Endothelial cell of umbilical vein (primary cell): ENCODE measurements at regions not wholly inside any gene's neighbourhood (a gene's known extent, or its start where the extent isn't known, plus 50 kb on each side); places are given as distances from the start of the nearest gene placed in this dataset.

Experiments
- BruUV-seq: library from RNA; stranded (reverse); fragments of 400-500 nt; replicated peaks from 2 replicates; lab custom pipeline; 2021; lab: Mats Ljungman, UMichigan
- CTCF ChIA-PET: fragments of 300-600, 350-600 bp; sonication (Branson Sonifier 250); formaldehyde crosslinking; loops from one replicate; lab custom pipeline; 2021; ENCODE audit warnings: antibody characterized with exemption, inconsistent platforms; lab: Charles Lee
- POLR2A ChIA-PET: fragments of 300-600, 350-600 bp; sonication (Branson Sonifier 250); formaldehyde crosslinking; loops from one replicate; lab custom pipeline; 2021; ENCODE audit warnings: antibody characterized with exemption, inconsistent platforms; lab: Charles Lee
- DNase-seq: peaks from one replicate; pipeline ENCODE4 v3.0.0-alpha.2; 2011; ENCODE audit warnings: low read depth, low spot score
- FAIRE-seq: peaks from 2 replicates; lab custom pipeline; 2011; peaks lifted over from hg19 to GRCh38; lab: Jason Lieb, UNC
- H2AFZ ChIP-seq: 2 replicates; pipeline ENCODE4 v1.6.0; 2012; ENCODE audit warnings: low read depth, low read length, control low read depth, inconsistent platforms
- H3K27ac ChIP-seq: 2 replicates; pipeline ENCODE4 v1.5.1; 2011; ENCODE audit warnings: low read depth, mild to moderate bottlenecking, control low read depth, low read length, moderate library complexity; ENCODE audit not compliant: insufficient read depth
- H3K27me3 ChIP-seq, 2 experiments: 2 replicates each; pipeline versions ENCODE4 v1.6.0 to v1.6.1; 2011; ENCODE audit warnings: low read length in 2 of 2, mixed read lengths in 1 of 2; ENCODE audit not compliant: control insufficient read depth in 2 of 2, insufficient read depth in 2 of 2
- H3K36me3 ChIP-seq, 2 experiments: 2 replicates in 1 of 2; 3 replicates in 1 of 2; pipeline ENCODE4 v1.5.1; 2011; ENCODE audit warnings: low read length in 2 of 2, mild to moderate bottlenecking in 1 of 2, moderate library complexity in 1 of 2; ENCODE audit not compliant: control insufficient read depth in 2 of 2, insufficient read depth in 2 of 2; ENCODE audit errors: extremely low read depth in 1 of 2
- H3K4me1 ChIP-seq: 3 replicates; pipeline ENCODE4 v1.5.1; 2011; ENCODE audit warnings: mild to moderate bottlenecking, low read length; ENCODE audit not compliant: control insufficient read depth, insufficient read depth; ENCODE audit errors: extremely low read depth
- H3K4me2 ChIP-seq: 2 replicates; pipeline ENCODE4 v1.6.1; 2011; ENCODE audit warnings: low read length, control low read depth, mixed read lengths; ENCODE audit not compliant: insufficient read depth
- H3K4me3 ChIP-seq, 3 experiments: fragments of 200-600 bp in 1 of 3; sonication (generic), shearing (Covaris generic) in 1 of 3; replicated peaks in 1 of 3; 2 replicates each; pipeline ENCODE4 v1.5.1; 2011 to 2016; ENCODE audit warnings: control low read depth in 3 of 3, low read length in 3 of 3, mild to moderate bottlenecking in 2 of 3, inconsistent platforms in 1 of 3, low read depth in 1 of 3, moderate library complexity in 1 of 3; ENCODE audit not compliant: insufficient read depth in 1 of 3
- H3K79me2 ChIP-seq: 2 replicates; pipeline ENCODE4 v1.6.0; 2012; ENCODE audit warnings: low read length, inconsistent platforms; ENCODE audit not compliant: control insufficient read depth, insufficient read depth
- H3K9ac ChIP-seq: replicated peaks from 2 replicates; pipeline ENCODE3; 2011; ENCODE audit warnings: low read length, control low read depth; ENCODE audit not compliant: insufficient read depth; ENCODE audit errors: extremely low read depth
- H3K9me1 ChIP-seq: replicated peaks from 3 replicates; pipeline ENCODE4 v1.6.0; 2011; ENCODE audit warnings: mild to moderate bottlenecking, low read length; ENCODE audit not compliant: control insufficient read depth, insufficient read depth; ENCODE audit errors: extremely low read depth
- H3K9me3 ChIP-seq: replicated peaks from 2 replicates; pipeline ENCODE4 v1.5.1; 2012; ENCODE audit warnings: low read length, inconsistent platforms; ENCODE audit not compliant: control insufficient read depth, insufficient read depth
- H4K20me1 ChIP-seq: replicated peaks from 2 replicates; pipeline ENCODE3; 2011; ENCODE audit warnings: mild to moderate bottlenecking, low read length; ENCODE audit not compliant: control insufficient read depth, insufficient read depth; ENCODE audit errors: extremely low read depth
- EZH2 ChIP-seq: IDR thresholded peaks from 2 replicates; pipeline ENCODE4 v1.6.1; 2012; ENCODE audit warnings: borderline replicate concordance, low read depth, mild to moderate bottlenecking, moderate library complexity, low read length, inconsistent platforms; ENCODE audit not compliant: severe bottlenecking
- FOS ChIP-seq: IDR thresholded peaks from 2 replicates; pipeline ENCODE4 v1.6.1; 2011; ENCODE audit warnings: mild to moderate bottlenecking, low read length, moderate library complexity, borderline replicate concordance; ENCODE audit not compliant: insufficient read depth
- GATA2 ChIP-seq: IDR thresholded peaks from 2 replicates; pipeline ENCODE4 v1.7.0; 2011; ENCODE audit warnings: low read depth, mild to moderate bottlenecking, moderate library complexity, mixed read lengths, low read length; ENCODE audit not compliant: insufficient read length, insufficient read depth
- JUN ChIP-seq: IDR thresholded peaks from 2 replicates; pipeline ENCODE4 v1.6.1; 2011; ENCODE audit warnings: borderline replicate concordance, low read depth; ENCODE audit not compliant: insufficient read length, insufficient read depth
- MYC ChIP-seq: IDR thresholded peaks from one replicate; pipeline ENCODE4 v1.6.1; 2011; ENCODE audit warnings: mild to moderate bottlenecking, low read depth, low read length
- POLR2A ChIP-seq: IDR thresholded peaks from 2 replicates; pipeline ENCODE4 v1.6.1; 2012; ENCODE audit warnings: low read depth, mild to moderate bottlenecking, control low read depth, low read length
- POLR2AphosphoS5 ChIP-seq: IDR thresholded peaks from 2 replicates; pipeline ENCODE4 v1.6.1; 2012; ENCODE audit warnings: low read depth, mild to moderate bottlenecking, control low read depth, low read length, moderate library complexity; ENCODE audit not compliant: insufficient read depth
- dilution Hi-C: fragments of 300-500 bp; cut with MboI; formaldehyde crosslinking; loops from one replicate; pipeline ENCODE4 v1.15.0; 2019; ENCODE audit warnings: low sequenced_read_pairs; ENCODE audit not compliant: extremely low pct_ligation_motif_present
- intact Hi-C: fragments of 100-400 bp; cut with micrococcal nuclease; formaldehyde crosslinking; loops from one replicate; pipeline ENCODE4 v1.10.0; 2022
- TF ChIP-seq, protein P1 (sequence below), 2 donors: IDR thresholded peaks; 1 replicate in 1 of 2; 2 replicates in 1 of 2; pipeline ENCODE4 v1.5.1; 2011; ENCODE audit warnings: low read length in 2 of 2, mild to moderate bottlenecking in 2 of 2, moderate library complexity in 2 of 2, control low read depth in 1 of 2, inconsistent platforms in 1 of 2, low read depth in 1 of 2; ENCODE audit not compliant: insufficient read depth in 1 of 2; ENCODE audit errors: extremely low read depth in 1 of 2

DNA sequence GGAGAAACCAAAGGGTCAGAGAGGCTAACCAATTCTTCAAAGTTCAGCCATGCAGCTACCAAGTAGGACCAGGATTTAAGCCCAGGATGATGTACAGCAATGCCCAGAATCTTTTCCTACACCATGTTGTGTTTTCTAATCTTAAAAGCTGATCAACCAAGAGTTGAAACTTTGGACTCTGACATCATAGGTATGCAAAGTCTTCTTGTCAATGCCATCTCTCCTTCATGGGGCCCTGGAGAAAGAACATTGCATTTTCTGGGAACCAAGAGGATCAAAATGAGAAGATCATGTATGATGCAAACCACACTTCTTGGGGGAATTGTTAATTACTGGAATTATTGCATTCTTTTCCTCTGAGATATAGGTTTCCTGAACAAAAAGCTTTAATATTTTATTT is 54.4 kb upstream of the XPA start:
- dilution Hi-C loops (no loop called here), intact Hi-C loops (no loop called here)
- TF ChIP-seq POLR2A (no peak), FOS (no peak), JUN (no peak), MYC (no peak), GATA2 (no peak), POLR2AphosphoS5 (no peak)
- Histone ChIP-seq H3K4me1 (no peaks in the 10 kb centered on the region), H2AFZ (no peak overlapping the region), H3K4me2 (no peak overlapping the region), H4K20me1 (no peaks in the 10 kb centered on the region), H3K27ac (no peak overlapping the region), H3K9me3 (no peaks in the 10 kb centered on the region), H3K4me3 (no peak overlapping the region), H3K36me3 (no peaks in the 10 kb centered on the region), H3K79me2 (no peaks in the 10 kb centered on the region), H3K9ac (no peak overlapping the region), H3K27me3 (peaks cover 15 to 19% of the 10 kb centered on the region in 2 experiments), H3K9me1 (no peaks in the 10 kb centered on the region)
- DNase-seq = no peak
- no peak for FAIRE-seq
- POLR2A ChIA-PET = no interaction called here
- CTCF ChIA-PET = interaction anchor here (0.8 to 3.2 kb wide), 5 partner anchors 12 to 151 kb away, joined by 3 to 12 read pairs (median 5); no protein-coding TSS in a partner anchor
- BruUV-seq = no TSS peak

DNA sequence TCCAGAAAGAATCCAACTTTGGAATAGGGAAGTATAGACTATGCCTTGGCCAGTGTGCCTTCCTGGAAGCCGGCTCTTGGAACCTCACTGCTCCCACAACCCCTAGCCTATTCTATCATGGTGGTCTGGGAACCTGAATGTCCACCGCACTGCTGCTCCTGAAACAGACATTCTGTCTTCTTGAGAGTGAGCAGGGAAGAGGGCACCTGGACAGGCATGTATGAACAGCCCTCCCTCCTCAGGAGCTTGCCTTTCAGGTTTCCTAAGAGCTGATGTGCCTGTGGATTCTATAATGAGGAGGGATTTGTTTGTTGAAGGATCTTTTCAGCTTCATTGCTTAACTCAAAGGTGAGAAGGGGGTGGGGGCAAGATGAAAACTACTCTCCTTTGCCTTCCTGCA is 55.1 kb upstream of the XPA start:
- POLR2A ChIA-PET = no interaction called here
- Histone ChIP-seq H3K36me3 (no peaks in the 10 kb centered on the region), H3K27ac (no peak overlapping the region), H3K4me1 (no peaks in the 10 kb centered on the region), H3K4me3 (no peak overlapping the region), H3K9ac (no peak overlapping the region), H3K9me3 (no peaks in the 10 kb centered on the region), H2AFZ (no peak overlapping the region), H3K27me3 (peaks cover 18% of the 10 kb centered on the region in 2 experiments), H3K4me2 (no peak overlapping the region), H4K20me1 (no peaks in the 10 kb centered on the region), H3K9me1 (no peaks in the 10 kb centered on the region), H3K79me2 (no peaks in the 10 kb centered on the region)
- FAIRE-seq (no peak), DNase-seq (no peak)
- intact Hi-C loops (no loop called here), dilution Hi-C loops (no loop called here)
- CTCF ChIA-PET = interaction anchor here (0.6 to 3.2 kb wide), 3 partner anchors 11 to 143 kb away, joined by 3 to 12 read pairs (median 5); no protein-coding TSS in a partner anchor
- no TSS peak for BruUV-seq
- TF ChIP-seq, protein P1, sequence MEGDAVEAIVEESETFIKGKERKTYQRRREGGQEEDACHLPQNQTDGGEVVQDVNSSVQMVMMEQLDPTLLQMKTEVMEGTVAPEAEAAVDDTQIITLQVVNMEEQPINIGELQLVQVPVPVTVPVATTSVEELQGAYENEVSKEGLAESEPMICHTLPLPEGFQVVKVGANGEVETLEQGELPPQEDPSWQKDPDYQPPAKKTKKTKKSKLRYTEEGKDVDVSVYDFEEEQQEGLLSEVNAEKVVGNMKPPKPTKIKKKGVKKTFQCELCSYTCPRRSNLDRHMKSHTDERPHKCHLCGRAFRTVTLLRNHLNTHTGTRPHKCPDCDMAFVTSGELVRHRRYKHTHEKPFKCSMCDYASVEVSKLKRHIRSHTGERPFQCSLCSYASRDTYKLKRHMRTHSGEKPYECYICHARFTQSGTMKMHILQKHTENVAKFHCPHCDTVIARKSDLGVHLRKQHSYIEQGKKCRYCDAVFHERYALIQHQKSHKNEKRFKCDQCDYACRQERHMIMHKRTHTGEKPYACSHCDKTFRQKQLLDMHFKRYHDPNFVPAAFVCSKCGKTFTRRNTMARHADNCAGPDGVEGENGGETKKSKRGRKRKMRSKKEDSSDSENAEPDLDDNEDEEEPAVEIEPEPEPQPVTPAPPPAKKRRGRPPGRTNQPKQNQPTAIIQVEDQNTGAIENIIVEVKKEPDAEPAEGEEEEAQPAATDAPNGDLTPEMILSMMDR (IDR thresholded peaks at IDR 0.05; ENCODE audit: extremely low read depth in 1 of 2, insufficient read depth in 1 of 2, low read depth in 1 of 2, low read length in 2 of 2) = no peak
- no peak for TF ChIP-seq EZH2
- TF ChIP-seq JUN = no peak
